Hippocampal formation (tissue), 2 donors: ENCODE measurements at regions not wholly inside any gene's neighbourhood (a gene's known extent, or its start where the extent isn't known, plus 50 kb on each side); places are given as distances from the start of the nearest gene placed in this dataset.

Source experiments
- DNase-seq, 2 donors: peaks; one replicate each; lab custom pipeline; 2025; lab: John Stamatoyannopoulos, UW

- no peak for DNase-seq
Observed at GRCh38 chr2:16154501-16155280, 214.3 kb downstream of the MYCN start.

- DNase-seq, result no peak
Observed at GRCh38 chr2:16154061-16154460, 213.7 kb downstream of the MYCN start.

- DNase-seq, result no peak
Observed at GRCh38 chr2:16153754-16154035, 213.3 kb downstream of the MYCN start.

- DNase-seq, result no peak
Observed at GRCh38 chr2:16152928-16153753, 212.8 kb downstream of the MYCN start.

- DNase-seq, result no peak
Observed at GRCh38 chr2:16152071-16152927, 211.9 kb downstream of the MYCN start.

- no peak for DNase-seq
Observed at GRCh38 chr2:16151651-16152050, 211.3 kb downstream of the MYCN start.

- no peak for DNase-seq
Observed at GRCh38 chr2:16151281-16151570, 210.9 kb downstream of the MYCN start.

GRCh38 chr2:16150456-16151280, 210.3 kb downstream of the MYCN start:
- no peak for DNase-seq

GRCh38 chr2:16149349-16150243, 209.2 kb downstream of the MYCN start:
- DNase-seq, result no peak

- no peak for DNase-seq
Observed at GRCh38 chr2:16148632-16149348, 208.4 kb downstream of the MYCN start.

GRCh38 chr2:16142383-16143361, 202.3 kb downstream of the MYCN start:
- no peak for DNase-seq

GRCh38 chr2:16141641-16141921, 201.2 kb downstream of the MYCN start:
- DNase-seq, result no peak

GRCh38 chr2:16140771-16141640, 200.7 kb downstream of the MYCN start:
- DNase-seq, result no peak

GRCh38 chr2:16139663-16140615, 199.6 kb downstream of the MYCN start:
- DNase-seq, result no peak

- DNase-seq, result no peak
Observed at GRCh38 chr2:16138811-16139662, 198.7 kb downstream of the MYCN start.
